GM19324 (cell line): ENCODE measurements at regions not wholly inside any gene's neighbourhood (a gene's known extent, or its start where the extent isn't known, plus 50 kb on each side); places are given as distances from the start of the nearest gene placed in this dataset.

Source experiments
- ATAC-seq: cut with Tn5 transposase; IDR thresholded peaks from one replicate; pipeline ENCODE4 v1.9.1; 2021; ENCODE audit warnings: mild to moderate bottlenecking, moderate library complexity; ENCODE audit not compliant: unreplicated experiment, low FRiP score

GRCh38 chr4:111535792-111536191, 609.5 kb upstream of the FAM241A start:
- ATAC-seq: no peak

GRCh38 chr4:111537165-111537564, 608.1 kb upstream of the FAM241A start:
- no peak for ATAC-seq

GRCh38 chr4:111537871-111538270, 607.4 kb upstream of the FAM241A start:
- ATAC-seq: no peak

GRCh38 chr4:111540671-111541070, 604.6 kb upstream of the FAM241A start:
- no peak for ATAC-seq

- no peak for ATAC-seq
Measured at GRCh38 chr4:111542056-111542455, 603.2 kb upstream of the FAM241A start.

- ATAC-seq: no peak
Measured at GRCh38 chr4:111546881-111547280, 598.4 kb upstream of the FAM241A start.

- ATAC-seq: no peak
Measured at GRCh38 chr4:111556141-111556781, 589.0 kb upstream of the FAM241A start.

GRCh38 chr4:111556851-111557250, 588.4 kb upstream of the FAM241A start:
- no peak for ATAC-seq

GRCh38 chr4:111562826-111563225, 582.4 kb upstream of the FAM241A start:
- no peak for ATAC-seq

- no peak for ATAC-seq
Measured at GRCh38 chr4:111572470-111572869, 572.8 kb upstream of the FAM241A start.

- ATAC-seq: no peak
Measured at GRCh38 chr4:111573386-111573785, 571.9 kb upstream of the FAM241A start.

GRCh38 chr4:111579767-111580166, 565.5 kb upstream of the FAM241A start:
- ATAC-seq: no peak

- ATAC-seq: no peak
Measured at GRCh38 chr4:111595456-111595855, 549.8 kb upstream of the FAM241A start.

GRCh38 chr4:111596491-111596890, 548.8 kb upstream of the FAM241A start:
- no peak for ATAC-seq

GRCh38 chr4:111601671-111602070, 543.6 kb upstream of the FAM241A start:
- no peak for ATAC-seq

- no peak for ATAC-seq
Measured at GRCh38 chr4:111602848-111603247, 542.4 kb upstream of the FAM241A start.

- ATAC-seq: no peak
Measured at GRCh38 chr4:111605111-111605510, 540.1 kb upstream of the FAM241A start.

- no peak for ATAC-seq
Measured at GRCh38 chr4:111610681-111611080, 534.6 kb upstream of the FAM241A start.

- no peak for ATAC-seq
Measured at GRCh38 chr4:111618908-111619307, 526.3 kb upstream of the FAM241A start.

- no peak for ATAC-seq
Measured at GRCh38 chr4:111628437-111628836, 516.8 kb upstream of the FAM241A start.

GRCh38 chr4:111630705-111631104, 514.5 kb upstream of the FAM241A start:
- no peak for ATAC-seq

- peak; percentile 59 for ATAC-seq
Measured at GRCh38 chr4:111631215-111631999, 513.8 kb upstream of the FAM241A start.
